GM18505 (cell line): ENCODE measurements at regions not wholly inside any gene's neighbourhood (a gene's known extent, or its start where the extent isn't known, plus 50 kb on each side); places are given as distances from the start of the nearest gene placed in this dataset.
"Not testable (repeated sequence)": the region's sequence is repeated elsewhere in the genome, so short reads cannot be mapped to it uniquely, and the experiment has no call there.

Experiments used
- ATAC-seq: cut with Tn5 transposase; IDR thresholded peaks from one replicate; pipeline ENCODE4 v1.9.1; 2021; ENCODE audit not compliant: unreplicated experiment
- POLR2A ChIP-seq: IDR thresholded peaks from 4 replicates; pipeline ENCODE4 v1.6.1; 2011; ENCODE audit warnings: borderline replicate concordance; ENCODE audit not compliant: insufficient read depth, insufficient read length; ENCODE audit errors: extremely low read depth

GRCh38 chr15:38002883-38003477, 68.5 kb downstream of the TMCO5A start:
- TF ChIP-seq POLR2A, result no peak
- no peak for ATAC-seq

GRCh38 chr15:38004218-38004861, 69.9 kb downstream of the TMCO5A start:
- no peak for ATAC-seq
- TF ChIP-seq POLR2A, result no peak

DNA sequence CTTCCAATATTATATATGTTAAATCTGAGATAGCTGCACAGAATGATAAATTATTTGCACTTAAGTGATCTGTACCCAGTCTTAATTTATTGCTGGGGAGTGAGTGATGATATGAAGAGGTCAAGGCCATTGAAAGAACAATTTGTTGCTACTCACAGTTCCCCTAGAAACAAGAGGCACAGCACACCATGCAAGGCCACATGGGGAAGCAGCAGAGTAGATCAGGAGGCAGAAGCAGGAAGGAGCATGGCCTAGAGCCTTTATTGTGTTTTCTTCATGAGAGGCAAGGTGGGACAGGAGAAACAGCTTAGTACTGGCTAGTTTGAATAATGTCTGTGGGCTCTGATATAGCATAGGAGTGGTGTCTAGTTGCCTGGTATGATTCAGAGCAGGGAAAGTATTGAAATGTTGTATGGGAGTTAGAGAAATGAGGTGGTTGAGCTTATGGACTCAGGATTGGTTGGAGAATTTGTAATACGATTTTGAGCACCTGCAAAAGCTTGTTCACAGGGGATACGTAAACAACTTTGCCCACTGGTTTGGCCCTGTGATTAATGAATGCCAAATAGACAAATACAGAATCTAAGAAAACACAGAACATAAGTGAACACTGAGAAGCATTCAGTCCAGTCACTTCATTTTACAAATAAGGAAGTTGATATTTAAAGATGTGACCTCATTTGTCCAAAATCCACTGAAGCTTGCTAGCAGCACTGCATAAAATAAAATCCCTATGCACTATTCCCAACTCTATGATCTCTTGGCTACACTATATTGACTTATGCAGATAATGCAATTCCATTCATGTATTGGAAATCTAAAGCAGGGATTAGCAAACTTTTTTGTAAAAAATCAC, 71.7 kb downstream of the TMCO5A start:
- TF ChIP-seq POLR2A, result no peak
- ATAC-seq, result no peak

DNA sequence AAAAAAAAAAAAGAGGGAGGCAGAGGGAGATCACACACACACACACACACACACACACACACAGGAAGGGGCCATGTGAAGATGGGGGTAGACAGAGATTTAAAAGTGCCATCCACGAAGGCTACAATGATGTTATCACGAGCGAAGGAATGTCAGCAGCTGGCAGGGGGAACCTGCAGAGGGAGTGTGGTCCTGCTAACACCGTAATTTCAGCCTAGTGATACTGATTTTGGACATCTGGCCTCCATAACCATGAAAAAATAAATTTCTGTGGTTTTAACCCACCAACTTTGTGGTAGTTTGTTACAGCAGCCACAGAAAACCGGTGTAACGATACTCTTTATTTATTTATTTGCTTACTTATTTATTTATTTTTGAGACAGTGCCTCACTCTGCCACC, 76.0 kb downstream of the TMCO5A start:
- TF ChIP-seq POLR2A, result no peak
- no peak for ATAC-seq

DNA sequence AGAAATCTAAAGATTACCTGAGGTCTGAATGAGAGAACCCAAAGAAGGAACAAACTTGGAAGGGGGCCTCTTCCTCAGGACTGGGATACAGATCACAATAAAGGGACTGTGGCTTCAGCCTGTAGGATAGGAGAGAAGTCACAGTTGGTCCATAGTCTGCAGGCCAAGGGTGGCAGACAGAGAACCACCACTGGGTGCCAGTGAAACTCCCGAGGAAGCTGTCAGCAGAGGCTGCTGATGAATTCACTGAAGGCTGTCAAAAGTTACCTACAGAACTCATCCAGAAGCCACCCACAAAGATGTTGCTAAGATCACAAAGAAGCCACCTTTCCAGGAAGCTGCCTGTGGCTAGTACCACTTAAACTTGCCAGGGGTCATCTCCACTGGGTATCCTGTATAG, 78.5 kb downstream of the TMCO5A start:
- TF ChIP-seq POLR2A, result no peak
- no peak for ATAC-seq

GRCh38 chr15:38017721-38018120, 83.3 kb downstream of the TMCO5A start:
- no peak for TF ChIP-seq POLR2A
- ATAC-seq, result no peak

DNA sequence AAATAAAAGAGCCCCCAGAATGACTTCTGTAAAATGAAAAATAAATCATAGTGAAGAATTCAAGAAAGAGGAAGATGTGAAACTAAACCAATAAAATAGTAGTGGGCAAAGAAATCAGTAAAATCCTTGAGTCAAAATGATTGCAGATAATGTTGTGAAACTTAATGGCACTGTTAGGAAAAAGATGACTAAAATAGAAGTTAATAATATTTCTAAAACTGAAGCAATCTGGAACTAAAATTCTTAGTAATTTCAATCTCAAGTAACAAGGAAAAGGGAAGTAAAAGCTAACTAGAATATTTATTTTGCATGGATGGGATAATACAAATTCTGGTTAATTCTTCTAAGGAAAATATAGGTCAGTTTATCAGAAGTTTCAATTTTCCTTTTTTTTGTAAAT, 84.6 kb downstream of the TMCO5A start:
- no peak for TF ChIP-seq POLR2A
- ATAC-seq, result no peak

DNA sequence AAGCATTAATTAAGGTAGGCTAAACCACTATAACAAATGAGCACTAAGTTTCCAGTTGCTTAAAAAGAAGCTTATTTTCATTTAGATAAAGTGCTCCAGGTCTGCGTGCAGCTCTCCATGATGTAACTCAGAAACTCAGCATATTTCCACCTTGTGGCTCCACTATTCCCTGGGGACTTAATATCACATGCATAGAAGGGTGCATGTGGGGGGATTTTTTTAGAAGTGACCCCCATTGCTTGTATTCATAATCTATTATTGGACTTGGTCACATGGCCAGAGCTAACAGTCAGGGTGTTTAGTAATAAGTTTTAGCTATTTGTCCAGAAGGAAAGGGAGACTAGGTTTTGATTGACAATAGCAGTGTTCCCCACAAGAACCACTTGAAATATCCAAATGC, 86.8 kb downstream of the TMCO5A start:
- ATAC-seq, result no peak
- TF ChIP-seq POLR2A, result no peak

GRCh38 chr15:38024293-38025091, 90.1 kb downstream of the TMCO5A start:
- no peak for ATAC-seq
- no peak for TF ChIP-seq POLR2A

DNA sequence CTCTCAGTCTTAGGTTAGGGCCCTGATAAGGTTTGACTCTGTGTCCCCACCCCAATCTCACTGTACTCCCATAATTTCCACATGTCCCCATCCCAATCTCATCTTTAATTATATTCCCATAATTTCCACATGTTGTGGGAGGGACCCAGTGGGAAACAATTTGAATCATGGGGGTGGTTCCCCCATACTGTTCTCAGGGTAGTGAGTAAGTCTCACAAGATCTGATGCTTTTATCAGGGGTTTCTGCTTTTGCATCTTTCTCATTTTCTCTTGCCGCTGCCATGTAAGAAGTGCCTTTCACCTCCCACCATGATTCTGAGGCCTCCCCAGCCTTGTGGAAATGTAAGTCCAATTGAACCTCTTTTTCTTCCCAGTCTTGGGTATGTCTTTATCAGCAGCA, 91.2 kb downstream of the TMCO5A start:
- ATAC-seq, result not testable (repeated sequence)

DNA sequence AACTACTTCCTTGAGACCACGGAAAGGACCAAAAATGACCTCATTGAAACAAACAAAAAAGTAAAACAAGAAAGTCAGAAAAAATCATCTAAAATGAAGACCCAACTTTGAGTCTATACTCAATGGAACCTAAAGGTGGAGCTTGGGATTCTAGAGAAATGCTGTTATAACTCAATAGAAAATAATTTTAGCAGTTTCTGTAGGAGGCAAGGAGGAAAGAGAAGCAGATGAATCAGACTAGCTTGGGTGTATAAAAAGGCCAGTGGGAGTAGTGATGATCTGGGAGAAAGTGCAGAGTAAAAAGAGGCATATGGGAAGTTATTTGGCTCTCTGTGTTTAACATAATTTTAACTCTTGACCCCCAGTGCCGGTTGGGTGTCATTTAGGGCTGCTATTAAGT, 94.4 kb downstream of the TMCO5A start:
- TF ChIP-seq POLR2A, result no peak
- no peak for ATAC-seq

GRCh38 chr15:38029736-38030135, 95.3 kb downstream of the TMCO5A start:
- no peak for ATAC-seq
- TF ChIP-seq POLR2A, result no peak

DNA sequence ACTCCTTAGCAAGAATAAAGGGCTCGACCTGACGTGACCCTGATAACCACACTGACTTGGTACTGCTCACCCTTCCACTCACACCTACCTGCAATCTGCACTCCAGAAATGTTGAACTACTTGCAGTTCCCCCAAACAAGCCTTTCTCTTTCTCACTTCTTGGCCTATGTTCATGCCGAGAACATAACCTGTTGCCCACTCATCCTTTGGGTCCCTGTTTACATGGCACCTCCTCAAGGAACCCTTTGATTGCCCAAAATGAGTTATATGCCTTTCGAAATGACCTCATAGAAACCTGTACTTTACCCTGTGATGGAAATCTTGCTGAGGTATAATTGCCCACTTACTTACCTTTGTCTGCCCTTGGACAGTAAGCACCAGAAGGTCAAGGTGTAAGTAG, 96.2 kb downstream of the TMCO5A start:
- no peak for ATAC-seq

More for the DNA sequence above, 96.2 kb downstream of the TMCO5A start:
- no peak for TF ChIP-seq POLR2A
